WERI-Rb-1 (cell line): ENCODE measurements at regions not wholly inside any gene's neighbourhood (a gene's known extent, or its start where the extent isn't known, plus 50 kb on each side); places are given as distances from the start of the nearest gene placed in this dataset.

Experiments
- DNase-seq: peaks from one replicate; pipeline ENCODE4 v3.0.0-alpha.2; 2020
- H3K27ac ChIP-seq: fragments of 250-450 bp; sonication (Bioruptor Pico); 2 replicates; pipeline ENCODE4 v1.5.1; 2020; ENCODE audit warnings: mild to moderate bottlenecking, moderate library complexity
- H3K27me3 ChIP-seq: fragments of 250-450 bp; sonication (Bioruptor Pico); 2 replicates; pipeline ENCODE4 v1.5.1; 2021; ENCODE audit warnings: mild to moderate bottlenecking, low read depth, moderate library complexity; ENCODE audit not compliant: insufficient read depth, severe bottlenecking
- H3K36me3 ChIP-seq: fragments of 250-450 bp; sonication (Bioruptor Pico); 2 replicates; pipeline ENCODE4 v1.5.1; 2020; ENCODE audit warnings: mild to moderate bottlenecking, moderate library complexity
- H3K4me3 ChIP-seq: 2 replicates; pipeline ENCODE4 v1.5.1; 2011; ENCODE audit warnings: low read depth, mild to moderate bottlenecking, control low read depth, low read length
- H3K9me3 ChIP-seq: fragments of 250-450 bp; sonication (Bioruptor Pico); 2 replicates; pipeline ENCODE4 v1.5.1; 2021; ENCODE audit warnings: mild to moderate bottlenecking, moderate library complexity; ENCODE audit not compliant: severe bottlenecking
- TF ChIP-seq, protein P1 (sequence below): IDR thresholded peaks from 2 replicates; pipeline ENCODE4 v1.5.1; 2011; ENCODE audit warnings: low read depth, mild to moderate bottlenecking, control low read depth, inconsistent platforms, low read length

- Histone ChIP-seq H3K27ac (no peak overlapping the region), H3K4me3 (no peak overlapping the region), H3K27me3 (no peaks in the 10 kb centered on the region), H3K36me3 (no peaks in the 10 kb centered on the region), H3K9me3 (peaks cover 12% of the 10 kb centered on the region)
- no peak for DNase-seq
- TF ChIP-seq, protein P1, sequence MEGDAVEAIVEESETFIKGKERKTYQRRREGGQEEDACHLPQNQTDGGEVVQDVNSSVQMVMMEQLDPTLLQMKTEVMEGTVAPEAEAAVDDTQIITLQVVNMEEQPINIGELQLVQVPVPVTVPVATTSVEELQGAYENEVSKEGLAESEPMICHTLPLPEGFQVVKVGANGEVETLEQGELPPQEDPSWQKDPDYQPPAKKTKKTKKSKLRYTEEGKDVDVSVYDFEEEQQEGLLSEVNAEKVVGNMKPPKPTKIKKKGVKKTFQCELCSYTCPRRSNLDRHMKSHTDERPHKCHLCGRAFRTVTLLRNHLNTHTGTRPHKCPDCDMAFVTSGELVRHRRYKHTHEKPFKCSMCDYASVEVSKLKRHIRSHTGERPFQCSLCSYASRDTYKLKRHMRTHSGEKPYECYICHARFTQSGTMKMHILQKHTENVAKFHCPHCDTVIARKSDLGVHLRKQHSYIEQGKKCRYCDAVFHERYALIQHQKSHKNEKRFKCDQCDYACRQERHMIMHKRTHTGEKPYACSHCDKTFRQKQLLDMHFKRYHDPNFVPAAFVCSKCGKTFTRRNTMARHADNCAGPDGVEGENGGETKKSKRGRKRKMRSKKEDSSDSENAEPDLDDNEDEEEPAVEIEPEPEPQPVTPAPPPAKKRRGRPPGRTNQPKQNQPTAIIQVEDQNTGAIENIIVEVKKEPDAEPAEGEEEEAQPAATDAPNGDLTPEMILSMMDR: no peak
Observed at GRCh38 chr6:22418714-22419113, 121.9 kb upstream of the PRL start.

- Histone ChIP-seq H3K9me3 (peaks cover 12% of the 10 kb centered on the region), H3K4me3 (no peak overlapping the region), H3K27me3 (no peaks in the 10 kb centered on the region), H3K27ac (no peak overlapping the region), H3K36me3 (no peaks in the 10 kb centered on the region)
- no peak for DNase-seq
- TF ChIP-seq, protein P1: no peak
Observed at GRCh38 chr6:22421198-22421597, 124.4 kb upstream of the PRL start.

- TF ChIP-seq, protein P1: no peak
- no peak overlapping the region for H3K4me3 ChIP-seq
- DNase-seq: no peak
- no peak overlapping the region for H3K27ac ChIP-seq
- H3K9me3 ChIP-seq: peaks cover 8% of the 10 kb centered on the region
- no peaks in the 10 kb centered on the region for H3K27me3 ChIP-seq
- no peaks in the 10 kb centered on the region for H3K36me3 ChIP-seq
Observed at GRCh38 chr6:22424196-22424595, 127.4 kb upstream of the PRL start.

GRCh38 chr6:22432060-22432459, 135.2 kb upstream of the PRL start:
- TF ChIP-seq, protein P1: no peak
- Histone ChIP-seq H3K27ac (no peak overlapping the region), H3K27me3 (no peaks in the 10 kb centered on the region), H3K36me3 (no peaks in the 10 kb centered on the region), H3K4me3 (no peak overlapping the region), H3K9me3 (peaks cover 4% of the 10 kb centered on the region)
- DNase-seq: no peak

DNA sequence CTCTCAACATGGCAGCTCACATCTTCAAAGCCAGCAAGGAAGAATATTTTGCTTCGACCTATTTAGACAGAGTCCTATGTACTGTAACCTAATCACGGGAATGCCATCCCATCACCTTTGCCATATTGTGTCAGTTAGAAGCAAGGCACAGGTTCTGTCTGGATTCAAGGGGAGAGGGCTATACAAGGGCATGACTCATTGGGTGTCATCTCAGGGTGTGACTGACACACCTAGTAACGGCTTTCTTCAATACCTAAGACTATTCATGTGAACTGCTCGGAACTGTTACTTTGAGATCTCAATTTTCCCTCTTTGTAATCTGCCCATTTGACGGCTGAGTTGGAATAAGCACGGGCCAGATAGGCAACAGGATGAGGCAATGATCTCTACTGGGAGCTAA, 135.6 kb upstream of the HDGFL1 start:
- no peak overlapping the region for H3K4me3 ChIP-seq
- no peak for DNase-seq
- TF ChIP-seq, protein P1: no peak
- H3K36me3 ChIP-seq: no peaks in the 10 kb centered on the region
- H3K27ac ChIP-seq: no peak overlapping the region
- H3K27me3 ChIP-seq: no peaks in the 10 kb centered on the region
- peaks cover 4% of the 10 kb centered on the region for H3K9me3 ChIP-seq

DNA sequence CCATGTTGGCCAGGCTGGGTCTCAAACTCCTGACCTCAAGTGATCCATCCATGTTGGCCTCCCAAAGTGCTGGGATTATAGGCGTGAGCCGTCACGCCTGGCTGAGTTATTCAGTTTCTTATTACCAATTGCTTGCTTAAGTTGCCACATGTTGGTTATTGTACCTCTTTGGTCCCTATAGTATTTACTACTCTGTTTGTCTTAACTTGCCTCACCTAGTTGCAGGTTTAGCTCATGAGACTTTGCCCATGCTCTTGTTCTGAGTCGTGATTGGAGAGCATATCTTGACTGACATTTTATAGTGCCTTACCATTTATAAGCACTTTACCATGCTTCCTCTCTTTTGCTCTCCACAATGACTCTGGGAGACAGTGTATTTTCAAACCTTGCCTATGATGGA, 134.2 kb upstream of the HDGFL1 start:
- Histone ChIP-seq H3K27me3 (no peaks in the 10 kb centered on the region), H3K4me3 (no peak overlapping the region), H3K9me3 (peaks cover 4% of the 10 kb centered on the region), H3K27ac (no peak overlapping the region), H3K36me3 (no peaks in the 10 kb centered on the region)
- TF ChIP-seq, protein P1: no peak
- peak; percentile 24 for DNase-seq
